Keratinocyte (primary cell): ENCODE measurements at regions not wholly inside any gene's neighbourhood (a gene's known extent, or its start where the extent isn't known, plus 50 kb on each side); places are given as distances from the start of the nearest gene placed in this dataset.

Experiments
- CTCF ChIP-seq, 3 experiments: IDR thresholded peaks in 1 of 3; conservative IDR thresholded peaks in 1 of 3; optimal IDR thresholded peaks in 1 of 3; 2 replicates in 2 of 3; 3 replicates in 1 of 3; pipeline versions ENCODE3 to v1.5.1; 2011; ENCODE audit warnings: low read length in 3 of 3, mild to moderate bottlenecking in 3 of 3, moderate library complexity in 2 of 3, control low read depth in 1 of 3, inconsistent platforms in 1 of 3; ENCODE audit not compliant: insufficient read depth in 2 of 3; ENCODE audit errors: extremely low read depth in 1 of 3
- EZH2 ChIP-seq: IDR thresholded peaks from one replicate; pipeline ENCODE4 v1.6.1; 2012; ENCODE audit warnings: inconsistent platforms, mild to moderate bottlenecking, low read length, moderate library complexity

- TF ChIP-seq CTCF (optimal IDR thresholded peaks at IDR 0.05 in 1 of 3, IDR thresholded peaks at IDR 0.05 in 1 of 3, conservative IDR thresholded peaks at IDR 0.05 in 1 of 3; ENCODE audit: extremely low read depth in 1 of 3, insufficient read depth in 2 of 3, low read length in 3 of 3) (no peak), EZH2 (no peak)
Measured at GRCh38 chr4:174105202-174105601, 178.3 kb downstream of the FBXO8 start.
